Eye (tissue), 1 donor: ENCODE measurements at regions not wholly inside any gene's neighbourhood (a gene's known extent, or its start where the extent isn't known, plus 50 kb on each side); places are given as distances from the start of the nearest gene placed in this dataset.
"Not testable (repeated sequence)": the region's sequence is repeated elsewhere in the genome, so short reads cannot be mapped to it uniquely, and the experiment has no call there.

Experiments
- DNase-seq: peaks from one replicate; pipeline ENCODE4 v3.0.0-alpha.2; 2015

DNA sequence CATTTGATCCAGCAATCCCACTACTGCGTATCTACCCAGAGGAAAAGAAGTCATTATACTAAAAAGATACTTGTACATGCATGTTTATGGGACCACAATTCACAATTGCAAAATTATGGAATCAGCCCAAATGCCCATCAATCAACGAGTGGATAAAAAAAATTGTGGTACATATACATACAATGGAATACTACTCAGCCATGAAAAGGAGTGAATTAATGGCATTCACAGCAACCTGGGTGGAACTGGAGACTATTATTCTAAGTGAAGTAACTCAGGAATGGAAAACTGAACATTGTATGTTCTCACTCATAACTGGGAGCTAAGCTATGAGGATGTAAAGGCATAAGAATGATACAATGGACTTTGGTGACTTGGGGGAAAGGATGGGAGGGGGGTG lies 227.3 kb downstream of the IGSF11 start:
- not testable (repeated sequence) for DNase-seq

- DNase-seq, result peak; percentile 63
Measured at GRCh38 chr3:118808723-118809122, 225.9 kb downstream of the IGSF11 start.

GRCh38 chr3:118809696-118810498 lies 224.7 kb downstream of the IGSF11 start:
- no peak for DNase-seq

GRCh38 chr3:118810499-118811035 lies 224.1 kb downstream of the IGSF11 start:
- no peak for DNase-seq

- peak; percentile 12 for DNase-seq
Measured at GRCh38 chr3:118811236-118811732, 223.4 kb downstream of the IGSF11 start.

GRCh38 chr3:118813472-118813871 lies 221.2 kb downstream of the IGSF11 start:
- peak; percentile 45 for DNase-seq

GRCh38 chr3:118817748-118818165 lies 216.9 kb downstream of the IGSF11 start:
- peak; percentile 84 for DNase-seq

DNA sequence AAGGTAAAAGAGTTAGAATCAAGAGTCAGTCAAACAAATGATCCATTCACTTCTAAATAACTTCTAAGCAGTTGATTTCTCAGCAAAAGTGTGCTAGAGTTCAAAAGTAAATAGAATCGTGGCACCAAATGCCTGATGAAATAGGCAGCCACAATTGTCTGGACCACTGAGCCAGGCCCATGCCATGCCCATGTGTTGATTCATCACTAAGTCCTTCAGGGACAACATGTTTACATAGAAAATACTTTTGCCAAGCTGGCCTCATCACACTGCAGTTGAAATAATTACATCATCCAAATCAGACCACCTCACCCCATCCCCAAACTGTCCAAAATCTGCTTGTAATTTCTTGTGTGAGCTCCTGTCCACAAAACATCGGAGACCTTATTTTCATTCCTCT lies 216.3 kb downstream of the IGSF11 start:
- DNase-seq, result no peak

DNA sequence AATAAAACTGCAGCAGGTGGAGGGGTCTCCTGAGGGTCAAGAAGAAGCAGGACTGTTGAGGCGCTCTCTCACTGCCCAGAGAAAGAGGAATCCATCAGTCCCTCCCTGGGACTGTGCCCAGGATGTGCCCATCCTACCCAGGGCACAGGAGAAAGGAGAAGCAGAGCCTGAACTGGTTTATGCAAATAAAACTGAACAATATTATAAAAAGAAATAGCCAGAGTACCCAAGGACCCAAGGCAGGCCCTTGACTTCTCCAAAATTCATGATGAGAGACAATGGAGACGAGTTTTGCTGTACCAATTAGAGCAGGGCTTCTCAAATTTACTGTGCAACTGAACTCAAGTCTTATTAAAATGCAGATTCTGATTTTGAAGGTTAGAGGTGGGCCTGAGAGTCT lies 211.0 kb downstream of the IGSF11 start:
- DNase-seq, result no peak

- DNase-seq, result no peak
Measured at GRCh38 chr3:118827446-118827845, 207.2 kb downstream of the IGSF11 start.

GRCh38 chr3:118828351-118828750 lies 206.3 kb downstream of the IGSF11 start:
- DNase-seq, result no peak

DNA sequence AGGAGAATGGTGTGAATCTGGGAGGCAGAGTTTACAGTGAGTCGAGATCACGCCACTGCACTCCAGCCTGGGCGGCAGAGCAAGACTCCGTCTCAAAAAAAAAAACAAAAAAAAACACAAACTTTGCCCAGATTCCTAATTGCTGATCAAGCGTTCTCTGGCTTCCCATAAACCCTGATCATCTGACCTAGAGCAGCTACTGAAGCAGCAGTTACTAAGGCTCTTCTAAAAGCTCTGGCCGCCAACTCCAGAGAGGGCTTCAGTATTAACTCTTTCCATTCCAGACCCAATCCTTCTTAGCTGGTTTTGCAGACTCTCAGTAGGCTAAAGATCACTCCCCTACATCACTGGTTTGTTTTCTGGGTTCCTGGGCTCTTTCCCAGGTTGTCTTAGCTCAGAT lies 201.6 kb downstream of the IGSF11 start:
- no peak for DNase-seq

- no peak for DNase-seq
Measured at GRCh38 chr3:118838871-118839270, 195.8 kb downstream of the IGSF11 start.

GRCh38 chr3:118842147-118842863 lies 192.3 kb downstream of the IGSF11 start:
- DNase-seq, result no peak

DNA sequence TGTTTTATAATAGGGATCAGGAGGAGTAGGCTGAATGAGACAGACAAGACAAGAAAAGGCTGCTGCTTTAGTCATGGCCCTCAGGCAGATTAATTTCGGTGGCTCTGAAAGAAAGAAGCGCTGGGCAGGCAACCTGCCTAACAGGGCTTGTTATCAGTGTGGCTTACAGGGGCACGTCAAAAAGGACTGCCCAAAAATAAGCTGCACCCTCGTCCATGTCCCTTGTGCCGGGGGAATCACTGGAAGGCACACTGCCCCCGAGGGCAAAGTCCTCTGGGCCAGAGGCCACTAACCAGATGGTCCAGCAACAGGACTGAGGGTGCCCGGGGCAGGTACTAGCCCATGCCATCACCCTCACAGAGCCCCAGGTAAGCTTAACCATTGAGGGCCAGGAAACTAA lies 188.5 kb downstream of the IGSF11 start:
- DNase-seq, result no peak
